ENCODE measurements at regions not wholly inside any gene's neighbourhood (a gene's known extent, or its start where the extent isn't known, plus 50 kb on each side); places are given as distances from the start of the nearest gene placed in this dataset.

- Histone ChIP-seq H3K4me1 (no peaks in the 10 kb centered on the region), H2AFZ (no peak overlapping the region), H3K79me2 (no peaks in the 10 kb centered on the region), H3K27me3 (ENCODE audit: control insufficient read depth, insufficient read depth, low read length) (no peaks in the 10 kb centered on the region), H3K27ac (no peak overlapping the region), H3K36me3 (ENCODE audit: control insufficient read depth, insufficient read depth, low read length) (no peaks in the 10 kb centered on the region), H3K4me3 (ENCODE audit: low read depth, low read length) (no peak overlapping the region), H3K9ac (no peak overlapping the region), H3K4me2 (ENCODE audit: low read length) (no peak overlapping the region), H3K9me3 (ENCODE audit: control insufficient read depth, low read length) (no peaks in the 10 kb centered on the region)
- TF ChIP-seq CTCF (IDR thresholded peaks at IDR 0.05): no peak
Observed at GRCh38 chr11:28702450-28702790, 594.2 kb downstream of the METTL15 start.

- Histone ChIP-seq H3K36me3 (ENCODE audit: control insufficient read depth, insufficient read depth, low read length) (no peaks in the 10 kb centered on the region), H3K79me2 (no peaks in the 10 kb centered on the region), H3K9ac (no peak overlapping the region), H3K4me3 (ENCODE audit: low read depth, low read length) (no peak overlapping the region), H3K4me1 (no peaks in the 10 kb centered on the region), H3K27me3 (ENCODE audit: control insufficient read depth, insufficient read depth, low read length) (no peaks in the 10 kb centered on the region), H3K27ac (no peak overlapping the region), H3K4me2 (ENCODE audit: low read length) (no peak overlapping the region), H3K9me3 (ENCODE audit: control insufficient read depth, low read length) (no peaks in the 10 kb centered on the region), H2AFZ (no peak overlapping the region)
- TF ChIP-seq CTCF (IDR thresholded peaks at IDR 0.05): no peak
Observed at GRCh38 chr11:28701760-28702449, 593.7 kb downstream of the METTL15 start.

GRCh38 chr11:28699701-28700100 is 591.5 kb downstream of the METTL15 start:
- Histone ChIP-seq H3K9ac (no peak overlapping the region), H3K36me3 (ENCODE audit: control insufficient read depth, insufficient read depth, low read length) (no peaks in the 10 kb centered on the region), H3K4me1 (no peaks in the 10 kb centered on the region), H3K4me2 (ENCODE audit: low read length) (no peak overlapping the region), H2AFZ (no peak overlapping the region), H3K27me3 (ENCODE audit: control insufficient read depth, insufficient read depth, low read length) (no peaks in the 10 kb centered on the region), H3K27ac (no peak overlapping the region), H3K79me2 (no peaks in the 10 kb centered on the region), H3K9me3 (ENCODE audit: control insufficient read depth, low read length) (no peaks in the 10 kb centered on the region), H3K4me3 (ENCODE audit: low read depth, low read length) (no peak overlapping the region)
- no peak for TF ChIP-seq CTCF (IDR thresholded peaks at IDR 0.05)

GRCh38 chr11:28697920-28698827 is 590.0 kb downstream of the METTL15 start:
- no peak overlapping the region for H3K4me2 ChIP-seq (ENCODE audit: low read length)
- no peaks in the 10 kb centered on the region for H3K4me1 ChIP-seq
- no peaks in the 10 kb centered on the region for H3K9me3 ChIP-seq (ENCODE audit: control insufficient read depth, low read length)
- H3K79me2 ChIP-seq: no peaks in the 10 kb centered on the region
- no peak overlapping the region for H3K9ac ChIP-seq
- no peak overlapping the region for H3K27ac ChIP-seq
- no peaks in the 10 kb centered on the region for H3K27me3 ChIP-seq (ENCODE audit: control insufficient read depth, insufficient read depth, low read length)
- no peak overlapping the region for H2AFZ ChIP-seq
- H3K4me3 ChIP-seq (ENCODE audit: low read depth, low read length): no peak overlapping the region
- TF ChIP-seq CTCF (IDR thresholded peaks at IDR 0.05): no peak
- H3K36me3 ChIP-seq (ENCODE audit: control insufficient read depth, insufficient read depth, low read length): no peaks in the 10 kb centered on the region

Data from parathyroid adenoma (tissue), 2 donors.